K562 (cell line): ENCODE measurements at regions not wholly inside any gene's neighbourhood (a gene's known extent, or its start where the extent isn't known, plus 50 kb on each side); places are given as distances from the start of the nearest gene placed in this dataset.

Source experiments
- ATAC-seq: fragments of 200-7000 bp; cut with Tn5 transposase; 3 replicates; pipeline ENCODE4 v1.9.1; 2020; ENCODE audit warnings: moderate library complexity
- BruUV-seq: library from RNA; stranded (reverse); fragments of 400-500 nt; replicated peaks from 2 replicates; lab custom pipeline; 2021; lab: Mats Ljungman, UMichigan
- CTCF ChIA-PET: fragments of 300-600 bp; formaldehyde crosslinking; extraction: SDS; loops from one replicate; lab custom pipeline; 2021; ENCODE audit warnings: low intra/inter-chr PET ratio; lab: Yijun Ruan, JAX
- POLR2A ChIA-PET: fragments of 300-600, 350-650 bp; sonication (Branson Sonifier 250); formaldehyde crosslinking; extraction: SDS; loops from one replicate; lab custom pipeline; 2021; ENCODE audit warnings: antibody characterized with exemption, inconsistent platforms; lab: Yijun Ruan, JAX
- DNase-seq, 4 experiments: peaks; one replicate each; pipeline versions ENCODE4 v3.0.0 to v3.0.0-alpha.2; 2011 to 2018; ENCODE audit warnings: low spot score in 3 of 4, mixed read lengths in 3 of 4; ENCODE audit errors: extremely low read depth in 1 of 4
- FAIRE-seq: peaks from 2 replicates; lab custom pipeline; 2011; peaks lifted over from hg19 to GRCh38; lab: Jason Lieb, UNC
- H2AFZ ChIP-seq: 2 replicates; pipeline ENCODE4 v1.6.0; 2011; ENCODE audit warnings: low read depth, low read length, control low read depth, inconsistent platforms
- H3K27ac ChIP-seq: fragments of 200-600 bp; 3 replicates; pipeline ENCODE4 v1.8.0; 2011; ENCODE audit warnings: low read depth, mild to moderate bottlenecking, control low read depth, inconsistent platforms, low read length, moderate library complexity, mixed read lengths; ENCODE audit errors: extremely low read depth
- H3K27me3 ChIP-seq, 2 experiments: fragments of 300-600 bp in 1 of 2; 2 replicates in 1 of 2; 3 replicates in 1 of 2; pipeline versions ENCODE4 v1.6.0 to v1.8.0; 2011; ENCODE audit warnings: inconsistent platforms in 2 of 2, low read length in 2 of 2, mild to moderate bottlenecking in 1 of 2, mixed read lengths in 1 of 2, moderate library complexity in 1 of 2; ENCODE audit not compliant: control insufficient read depth in 2 of 2, insufficient read depth in 2 of 2
- H3K36me3 ChIP-seq: fragments of 300-600 bp; 3 replicates; pipeline ENCODE4 v1.8.0; 2011; ENCODE audit warnings: mild to moderate bottlenecking, low read length, inconsistent platforms; ENCODE audit not compliant: control insufficient read depth, insufficient read depth
- H3K4me1 ChIP-seq, 2 experiments: fragments of 200-600 bp in 1 of 2; replicated peaks in 1 of 2; 2 replicates in 1 of 2; 3 replicates in 1 of 2; pipeline versions ENCODE4 v1.5.1 to v1.8.0; 2011; ENCODE audit warnings: inconsistent platforms in 2 of 2, low read length in 2 of 2, mild to moderate bottlenecking in 1 of 2, mixed read lengths in 1 of 2, moderate library complexity in 1 of 2; ENCODE audit not compliant: control insufficient read depth in 2 of 2, insufficient read depth in 2 of 2
- H3K4me2 ChIP-seq: 2 replicates; pipeline ENCODE4 v1.6.1; 2011; ENCODE audit warnings: low read length, control low read depth, inconsistent platforms, mixed read lengths; ENCODE audit not compliant: insufficient read depth
- H3K4me3 ChIP-seq: fragments of 200-600 bp; sonication (generic), shearing (Covaris generic); 2 replicates; pipeline ENCODE4 v1.5.1; 2016; ENCODE audit warnings: control low read depth, inconsistent platforms
- H3K79me2 ChIP-seq: fragments of 200-600 bp; 3 replicates; pipeline ENCODE4 v1.8.0; 2011; ENCODE audit warnings: low read length, inconsistent platforms; ENCODE audit not compliant: control insufficient read depth, insufficient read depth
- H3K9ac ChIP-seq, 2 experiments: 2 replicates each; pipeline versions ENCODE4 v1.6.0 to v1.6.1; 2011; ENCODE audit warnings: low read depth in 2 of 2, low read length in 2 of 2, control low read depth in 1 of 2, inconsistent platforms in 1 of 2, mild to moderate bottlenecking in 1 of 2, mixed read lengths in 1 of 2; ENCODE audit not compliant: insufficient read depth in 1 of 2
- H3K9me1 ChIP-seq: one replicate; pipeline ENCODE4 v1.6.0; 2011; ENCODE audit warnings: inconsistent platforms, mild to moderate bottlenecking, low read length, moderate library complexity; ENCODE audit not compliant: control insufficient read depth, insufficient read depth
- H3K9me3 ChIP-seq: replicated peaks from 2 replicates; pipeline ENCODE4 v1.5.1; 2011; ENCODE audit warnings: low read depth, low read length, inconsistent platforms; ENCODE audit not compliant: control insufficient read depth, insufficient read depth
- H4K20me1 ChIP-seq: replicated peaks from 2 replicates; pipeline ENCODE4 v1.6.1; 2011; ENCODE audit warnings: low read length, inconsistent platforms, mixed read lengths; ENCODE audit not compliant: control insufficient read depth, insufficient read depth
- ARHGAP35 ChIP-seq: fragments of 450-650 bp; IDR thresholded peaks from 2 replicates; pipeline ENCODE4 v1.6.1; 2018; ENCODE audit not compliant: partially characterized antibody
- COPS2 ChIP-seq: fragments of 450-650 bp; conservative IDR thresholded peaks from 2 replicates; pipeline ENCODE4 v1.6.1; 2016; ENCODE audit warnings: mild to moderate bottlenecking, moderate library complexity
- DPF2 ChIP-seq: fragments of 450-650 bp; IDR thresholded peaks from 2 replicates; pipeline ENCODE4 v1.6.1; 2016
- E2F6 ChIP-seq, 2 experiments: IDR thresholded peaks; 2 replicates each; pipeline ENCODE4 v1.6.1; 2011; ENCODE audit warnings: borderline replicate concordance in 1 of 2, control low read depth in 1 of 2, low read depth in 1 of 2, low read length in 1 of 2, mild to moderate bottlenecking in 1 of 2, mixed read lengths in 1 of 2, moderate library complexity in 1 of 2; ENCODE audit not compliant: insufficient read depth in 1 of 2, insufficient read length in 1 of 2, poor library complexity in 1 of 2, severe bottlenecking in 1 of 2; ENCODE audit errors: extremely low read depth in 1 of 2
- FOXA3 ChIP-seq, 2 experiments: fragments of 450-650 bp in 1 of 2; sonication (generic) in 1 of 2; formaldehyde crosslinking; IDR thresholded peaks in 1 of 2; conservative IDR thresholded peaks in 1 of 2; 2 replicates each; pipeline versions ENCODE4 v1.4.0 to v1.8.0; 2020 to 2022; ENCODE audit warnings: mild to moderate bottlenecking in 2 of 2, missing genetic modification reagents in 1 of 2
- HNRNPK ChIP-seq: fragments of 200-400 bp; formaldehyde crosslinking; IDR thresholded peaks from one replicate; pipeline ENCODE4 v1.6.1; 2018; ENCODE audit warnings: mild to moderate bottlenecking, low read depth, low read length; ENCODE audit not compliant: poor library complexity, severe bottlenecking
- IRF1 ChIP-seq: sonication (generic); formaldehyde crosslinking; IDR thresholded peaks from 2 replicates; pipeline ENCODE4 v1.8.0; 2022; ENCODE audit warnings: missing genetic modification reagents, mild to moderate bottlenecking, borderline replicate concordance
- MAFF ChIP-seq: IDR thresholded peaks from 2 replicates; pipeline ENCODE4 v1.6.1; 2012; ENCODE audit warnings: low read length, improper control_type of control experiment
- MECOM ChIP-seq: fragments of 250-450 bp; sonication (Bioruptor Pico); IDR thresholded peaks from 2 replicates; pipeline ENCODE4 v1.8.0; 2022; ENCODE audit warnings: inconsistent platforms
- MED1 ChIP-seq: sonication (generic); formaldehyde crosslinking; IDR thresholded peaks from 2 replicates; pipeline ENCODE4 v1.8.1; 2023; ENCODE audit warnings: missing genetic modification reagents, borderline replicate concordance
- MEIS2 ChIP-seq: fragments of 450-650 bp; IDR thresholded peaks from 2 replicates; pipeline ENCODE4 v1.6.1; 2014; ENCODE audit warnings: mild to moderate bottlenecking; ENCODE audit not compliant: partially characterized antibody
- ZBTB43 ChIP-seq: sonication (generic); formaldehyde crosslinking; IDR thresholded peaks from 2 replicates; pipeline ENCODE4 v1.8.0; 2023; ENCODE audit warnings: mild to moderate bottlenecking, missing genetic modification reagents
- ZNF124 ChIP-seq: sonication (generic); formaldehyde crosslinking; IDR thresholded peaks from 2 replicates; pipeline ENCODE4 v1.8.1; 2022; ENCODE audit warnings: missing genetic modification reagents
- ZNF134 ChIP-seq: fragments of 250-450 bp; sonication (Bioruptor Pico); conservative IDR thresholded peaks from 2 replicates; pipeline ENCODE4 v1.4.0; 2020
- ZNF146 ChIP-seq: IDR thresholded peaks from one replicate; pipeline ENCODE4 v1.6.1; 2018; ENCODE audit warnings: missing compliant biosample characterization; ENCODE audit not compliant: unreplicated experiment
- ZNF347 ChIP-seq: fragments of 450-650 bp; formaldehyde crosslinking; IDR thresholded peaks from 2 replicates; pipeline ENCODE4 v1.4.0; 2020; ENCODE audit warnings: low read depth, mild to moderate bottlenecking, moderate library complexity
- ZNF785 ChIP-seq: fragments of 250-450 bp; sonication (Bioruptor Pico); IDR thresholded peaks from 2 replicates; pipeline ENCODE4 v1.4.0; 2020; ENCODE audit warnings: mild to moderate bottlenecking
- WGBS: fragments of 100-300 bp; shearing (Covaris generic); methylation state at CpG from one replicate; pipeline ENCODE4 v1.1.6; 2016; ENCODE audit warnings: low coverage, mixed read lengths; ENCODE audit not compliant: insufficient coverage; ENCODE audit errors: missing lambda C conversion rate; 5-methylcytosine and 5-hydroxymethylcytosine counted together
- in situ Hi-C: fragments of 300-500 bp; cut with MboI; formaldehyde crosslinking; loops from 4 replicates; pipeline ENCODE4 v1.15.0; 2018; ENCODE audit warnings: inconsistent platforms, mixed read lengths
- intact Hi-C: fragments of 100-400 bp; cut with micrococcal nuclease; formaldehyde crosslinking; loops from 2 replicates; pipeline ENCODE4 v1.14.2; 2022

GRCh38 chr6:147868427-147869190, 360.1 kb downstream of the SAMD5 start:
- DNase-seq (no peak), ATAC-seq (no peak)
- WGBS: 13% methylated on average over 2 of the region's 2 CpGs
- Histone ChIP-seq H3K9ac (no peak overlapping the region), H3K4me2 (no peak overlapping the region), H2AFZ (no peak overlapping the region)
- intact Hi-C loops (no loop called here), in situ Hi-C loops (no loop called here)
- BruUV-seq: no TSS peak
- 0 out of 4 replicates have a peak, but pooled peaks of 1 of the 2 experiments have one; percentile 25 for TF ChIP-seq FOXA3 (CRISPR knock-in tag; conservative IDR thresholded peaks at IDR 0.05 in 1 of 2, IDR thresholded peaks at IDR 0.05 in 1 of 2)
- no peak for TF ChIP-seq ZBTB43 (CRISPR knock-in tag)
- TF ChIP-seq ARHGAP35: no peak
- no peak for TF ChIP-seq ZNF146 (CRISPR knock-in tag)
- no peak for TF ChIP-seq ZNF347 (CRISPR knock-in tag)
- no peak for TF ChIP-seq DPF2
- no peak for TF ChIP-seq ZNF785 (CRISPR knock-in tag)
- TF ChIP-seq ZNF124: no peak
- no peak for TF ChIP-seq IRF1 (CRISPR knock-in tag)
- no peak for TF ChIP-seq E2F6 (IDR thresholded peaks at IDR 0.05; ENCODE audit: borderline replicate concordance in 1 of 2, extremely low read depth in 1 of 2, insufficient read depth in 1 of 2, insufficient read length in 1 of 2, low read depth in 1 of 2, low read length in 1 of 2, poor library complexity in 1 of 2, severe bottlenecking in 1 of 2)
- TF ChIP-seq MECOM (CRISPR knock-in tag): no peak
- peak; percentile 13 for TF ChIP-seq MEIS2
- no peak for TF ChIP-seq ZNF134 (CRISPR knock-in tag)
- no peak for TF ChIP-seq MED1
- TF ChIP-seq COPS2: no peak
- TF ChIP-seq HNRNPK: no peak
- TF ChIP-seq MAFF: no peak
- TF ChIP-seq, all 486 proteins: peak for 2
- Histone ChIP-seq H3K79me2 (no peaks in the 10 kb centered on the region), H3K9me1 (no peaks in the 10 kb centered on the region), H3K9me3 (no peaks in the 10 kb centered on the region), H3K36me3 (no peaks in the 10 kb centered on the region), H4K20me1 (no peaks in the 10 kb centered on the region), H3K4me3 (no peak overlapping the region), H3K4me1 (no peaks in the 10 kb centered on the region), H3K27ac (no peak overlapping the region), H3K27me3 (no peaks in the 10 kb centered on the region)
- no peak for FAIRE-seq
- ChIA-PET CTCF (no interaction called here), POLR2A (interaction anchor here (0.7 kb wide), 1 partner anchor 73 kb away, joined by 3 read pairs; no protein-coding TSS in a partner anchor)
